Panc1 (cell line): ENCODE measurements at regions not wholly inside any gene's neighbourhood (a gene's known extent, or its start where the extent isn't known, plus 50 kb on each side); places are given as distances from the start of the nearest gene placed in this dataset.

Experiments used
- ATAC-seq: fragments of 200-7000 bp; cut with Tn5 transposase; 2 replicates; pipeline ENCODE4 v1.9.1; 2020; ENCODE audit warnings: mild to moderate bottlenecking, moderate library complexity
- BruUV-seq: library from RNA; stranded (reverse); fragments of 400-500 nt; replicated peaks from 2 replicates; lab custom pipeline; 2021; lab: Mats Ljungman, UMichigan
- CTCF ChIA-PET: fragments of 300-600 bp; sonication (Branson Sonifier 250); formaldehyde crosslinking; loops from one replicate; lab custom pipeline; 2022; ENCODE audit warnings: antibody characterized with exemption; lab: Charles Lee
- POLR2A ChIA-PET: fragments of 300-600 bp; sonication (Branson Sonifier 250); formaldehyde crosslinking; loops from one replicate; lab custom pipeline; 2022; ENCODE audit warnings: antibody characterized with exemption; lab: Charles Lee
- DNase-seq: peaks from one replicate; pipeline ENCODE4 v3.0.0-alpha.2; 2010; ENCODE audit warnings: low read depth, low spot score
- H3K27ac ChIP-seq: 2 replicates; pipeline ENCODE4 v1.5.1; 2011; ENCODE audit warnings: mild to moderate bottlenecking, low read length, inconsistent platforms
- H3K27me3 ChIP-seq: fragments of 200-500 bp; sonication (Bioruptor generic); 2 replicates; pipeline ENCODE4 v1.6.0; 2014; ENCODE audit warnings: low read length, inconsistent platforms; ENCODE audit not compliant: control insufficient read depth, insufficient read depth
- H3K36me3 ChIP-seq: fragments of 200-500 bp; sonication (Bioruptor generic); 2 replicates; pipeline ENCODE4 v1.5.1; 2014; ENCODE audit warnings: inconsistent platforms, mild to moderate bottlenecking, low read length, moderate library complexity; ENCODE audit not compliant: control insufficient read depth, insufficient read depth
- H3K4me1 ChIP-seq: 2 replicates; pipeline ENCODE4 v1.5.1; 2011; ENCODE audit warnings: inconsistent platforms, mild to moderate bottlenecking, low read length, moderate library complexity; ENCODE audit not compliant: control insufficient read depth, insufficient read depth
- H3K4me3 ChIP-seq, 2 experiments: 2 replicates each; pipeline ENCODE4 v1.5.1; 2011 to 2012; ENCODE audit warnings: low read depth in 2 of 2, low read length in 2 of 2, mild to moderate bottlenecking in 2 of 2, inconsistent platforms in 1 of 2, moderate library complexity in 1 of 2
- H3K9me3 ChIP-seq: fragments of 200-500 bp; sonication (Bioruptor generic); 2 replicates; pipeline ENCODE4 v1.5.1; 2014; ENCODE audit warnings: low read depth, mild to moderate bottlenecking, inconsistent platforms, low read length, moderate library complexity; ENCODE audit not compliant: control insufficient read depth, insufficient read depth
- CTCF ChIP-seq: fragments of 450-650 bp; IDR thresholded peaks from 2 replicates; pipeline ENCODE4 v1.5.1; 2017; ENCODE audit warnings: mild to moderate bottlenecking
- POLR2AphosphoS5 ChIP-seq: IDR thresholded peaks from 2 replicates; pipeline ENCODE4 v1.6.1; 2012; ENCODE audit warnings: mild to moderate bottlenecking, low read depth, low read length, moderate library complexity
- SIN3A ChIP-seq: IDR thresholded peaks from 2 replicates; pipeline ENCODE4 v1.6.1; 2012; ENCODE audit warnings: low read depth, mild to moderate bottlenecking, low read length, moderate library complexity, borderline replicate concordance; ENCODE audit not compliant: insufficient read depth
- TCF7L2 ChIP-seq: IDR thresholded peaks from 2 replicates; pipeline ENCODE4 v1.6.1; 2011; ENCODE audit warnings: mild to moderate bottlenecking, low read depth, low read length, inconsistent platforms
- in situ Hi-C: cut with HindIII; loops from 2 replicates; pipeline ENCODE4 v1.10.0; 2016; ENCODE audit warnings: low sequenced_read_pairs, low pct_unique_long_range_greater_than_20kb
- intact Hi-C: fragments of 100-400 bp; cut with micrococcal nuclease; formaldehyde crosslinking; loops from one replicate; pipeline ENCODE4 v1.10.0; 2022; ENCODE audit not compliant: unreplicated experiment
- TF ChIP-seq, protein P1 (sequence below), 2 experiments: IDR thresholded peaks; 2 replicates each; pipeline ENCODE4 v1.6.1; 2011 to 2012; ENCODE audit warnings: low read depth in 2 of 2, control low read depth in 1 of 2, low read length in 1 of 2, mild to moderate bottlenecking in 1 of 2, moderate library complexity in 1 of 2; ENCODE audit not compliant: insufficient read depth in 1 of 2

- Histone ChIP-seq H3K4me3 (no peak overlapping the region), H3K27me3 (no peaks in the 10 kb centered on the region), H3K27ac (no peak overlapping the region), H3K36me3 (no peaks in the 10 kb centered on the region), H3K9me3 (no peaks in the 10 kb centered on the region), H3K4me1 (no peaks in the 10 kb centered on the region)
- TF ChIP-seq, protein P1, sequence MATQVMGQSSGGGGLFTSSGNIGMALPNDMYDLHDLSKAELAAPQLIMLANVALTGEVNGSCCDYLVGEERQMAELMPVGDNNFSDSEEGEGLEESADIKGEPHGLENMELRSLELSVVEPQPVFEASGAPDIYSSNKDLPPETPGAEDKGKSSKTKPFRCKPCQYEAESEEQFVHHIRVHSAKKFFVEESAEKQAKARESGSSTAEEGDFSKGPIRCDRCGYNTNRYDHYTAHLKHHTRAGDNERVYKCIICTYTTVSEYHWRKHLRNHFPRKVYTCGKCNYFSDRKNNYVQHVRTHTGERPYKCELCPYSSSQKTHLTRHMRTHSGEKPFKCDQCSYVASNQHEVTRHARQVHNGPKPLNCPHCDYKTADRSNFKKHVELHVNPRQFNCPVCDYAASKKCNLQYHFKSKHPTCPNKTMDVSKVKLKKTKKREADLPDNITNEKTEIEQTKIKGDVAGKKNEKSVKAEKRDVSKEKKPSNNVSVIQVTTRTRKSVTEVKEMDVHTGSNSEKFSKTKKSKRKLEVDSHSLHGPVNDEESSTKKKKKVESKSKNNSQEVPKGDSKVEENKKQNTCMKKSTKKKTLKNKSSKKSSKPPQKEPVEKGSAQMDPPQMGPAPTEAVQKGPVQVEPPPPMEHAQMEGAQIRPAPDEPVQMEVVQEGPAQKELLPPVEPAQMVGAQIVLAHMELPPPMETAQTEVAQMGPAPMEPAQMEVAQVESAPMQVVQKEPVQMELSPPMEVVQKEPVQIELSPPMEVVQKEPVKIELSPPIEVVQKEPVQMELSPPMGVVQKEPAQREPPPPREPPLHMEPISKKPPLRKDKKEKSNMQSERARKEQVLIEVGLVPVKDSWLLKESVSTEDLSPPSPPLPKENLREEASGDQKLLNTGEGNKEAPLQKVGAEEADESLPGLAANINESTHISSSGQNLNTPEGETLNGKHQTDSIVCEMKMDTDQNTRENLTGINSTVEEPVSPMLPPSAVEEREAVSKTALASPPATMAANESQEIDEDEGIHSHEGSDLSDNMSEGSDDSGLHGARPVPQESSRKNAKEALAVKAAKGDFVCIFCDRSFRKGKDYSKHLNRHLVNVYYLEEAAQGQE (IDR thresholded peaks at IDR 0.05; ENCODE audit: insufficient read depth in 1 of 2, low read depth in 2 of 2, low read length in 1 of 2) = no peak
- TF ChIP-seq POLR2AphosphoS5 = no peak
- intact Hi-C loops = no loop called here
- in situ Hi-C loops = no loop called here
- no peak for DNase-seq
- BruUV-seq = no TSS peak
- CTCF ChIA-PET = no interaction called here
- ATAC-seq = no peak
- POLR2A ChIA-PET = no interaction called here
Observed at GRCh38 chr9:109604781-109605180, 106.7 kb upstream of the PTPN3 start.

- ATAC-seq (no peak), DNase-seq (no peak)
- H3K36me3 ChIP-seq = no peaks in the 10 kb centered on the region
- intact Hi-C loops = no loop called here
- H3K4me1 ChIP-seq = no peaks in the 10 kb centered on the region
- in situ Hi-C loops = no loop called here
- no TSS peak for BruUV-seq
- no peaks in the 10 kb centered on the region for H3K9me3 ChIP-seq
- TF ChIP-seq, protein P1 (IDR thresholded peaks at IDR 0.05; ENCODE audit: insufficient read depth in 1 of 2, low read depth in 2 of 2, low read length in 1 of 2) = no peak
- TF ChIP-seq SIN3A (no peak), POLR2AphosphoS5 (no peak)
- H3K27ac ChIP-seq = no peak overlapping the region
- H3K4me3 ChIP-seq = no peak overlapping the region
- H3K27me3 ChIP-seq = no peaks in the 10 kb centered on the region
- POLR2A ChIA-PET = no interaction called here
- CTCF ChIA-PET = no interaction called here
Observed at GRCh38 chr9:109609060-109609459, 111.0 kb upstream of the PTPN3 start.

GRCh38 chr9:109616571-109617120 lies 118.5 kb upstream of the PTPN3 start:
- H3K9me3 ChIP-seq = no peaks in the 10 kb centered on the region
- DNase-seq (no peak), ATAC-seq (no peak)
- BruUV-seq = no TSS peak
- no peaks in the 10 kb centered on the region for H3K4me1 ChIP-seq
- H3K27me3 ChIP-seq = no peaks in the 10 kb centered on the region
- in situ Hi-C loops (no loop called here), intact Hi-C loops (no loop called here)
- ChIA-PET CTCF (no interaction called here), POLR2A (interaction anchor here (0.6 kb wide), 2 partner anchors 48 to 808 kb away, joined by 3 to 7 read pairs; no protein-coding TSS in a partner anchor)
- no peak overlapping the region for H3K27ac ChIP-seq
- H3K36me3 ChIP-seq = no peaks in the 10 kb centered on the region
- TF ChIP-seq, protein P1 (IDR thresholded peaks at IDR 0.05; ENCODE audit: insufficient read depth in 1 of 2, low read depth in 2 of 2, low read length in 1 of 2) = no peak
- TF ChIP-seq SIN3A = no peak
- TF ChIP-seq TCF7L2 = no peak
- no peak for TF ChIP-seq CTCF
- TF ChIP-seq POLR2AphosphoS5 = no peak
- H3K4me3 ChIP-seq = no peak overlapping the region
